SK-N-SH (cell line): ENCODE measurements at regions not wholly inside any gene's neighbourhood (a gene's known extent, or its start where the extent isn't known, plus 50 kb on each side); places are given as distances from the start of the nearest gene placed in this dataset.

ENCODE experiments used
- CTCF ChIA-PET: fragments of 300-600, 350-600 bp; formaldehyde crosslinking; extraction: SDS; loops from one replicate; lab custom pipeline; 2021; lab: Yijun Ruan, JAX
- POLR2A ChIA-PET: fragments of 350-600 bp; sonication (Branson Sonifier 250); formaldehyde crosslinking; extraction: SDS; loops from one replicate; lab custom pipeline; 2020; ENCODE audit warnings: antibody characterized with exemption, inconsistent platforms; lab: Yijun Ruan, JAX
- DNase-seq: peaks from one replicate; pipeline ENCODE4 v3.0.0; 2012
- H2AFZ ChIP-seq: fragments of 200-600 bp; sonication (generic); 2 replicates; pipeline ENCODE4 v1.8.1; 2016; ENCODE audit warnings: antibody characterized with exemption, mild to moderate bottlenecking, low read depth
- H3F3A ChIP-seq: fragments of 200-600 bp; sonication (generic); replicated peaks from 2 replicates; pipeline ENCODE3; 2016; ENCODE audit warnings: antibody characterized with exemption, mild to moderate bottlenecking; ENCODE audit not compliant: insufficient read depth
- H3K27ac ChIP-seq, 2 experiments: fragments of 200-500 bp in 1 of 2; fragments of 200-600 bp in 1 of 2; sonication (Bioruptor generic) in 1 of 2; sonication (generic), shearing (Covaris generic) in 1 of 2; 2 replicates each; pipeline versions ENCODE4 v1.5.1 to v1.6.1; 2014 to 2016; ENCODE audit warnings: low read depth in 2 of 2, inconsistent platforms in 1 of 2, low read length in 1 of 2, mild to moderate bottlenecking in 1 of 2, mixed read lengths in 1 of 2
- H3K27me3 ChIP-seq: fragments of 200-600 bp; sonication (generic), shearing (Covaris generic); 2 replicates; pipeline ENCODE4 v1.6.1; 2016; ENCODE audit warnings: mixed run types; ENCODE audit not compliant: insufficient read depth
- H3K36me3 ChIP-seq, 2 experiments: fragments of 200-500 bp in 1 of 2; fragments of 200-600 bp in 1 of 2; sonication (Bioruptor generic) in 1 of 2; sonication (generic) in 1 of 2; replicated peaks in 1 of 2; 2 replicates each; pipeline versions ENCODE3 to v1.5.1; 2014 to 2016; ENCODE audit warnings: low read length in 1 of 2, mild to moderate bottlenecking in 1 of 2; ENCODE audit not compliant: insufficient read depth in 2 of 2, control insufficient read depth in 1 of 2
- H3K4me1 ChIP-seq, 2 experiments: fragments of 200-500 bp in 1 of 2; fragments of 200-600 bp in 1 of 2; sonication (Bioruptor generic) in 1 of 2; sonication (generic), shearing (Covaris generic) in 1 of 2; 2 replicates each; pipeline versions ENCODE4 v1.5.1 to v1.6.1; 2014 to 2016; ENCODE audit warnings: low read depth in 1 of 2, low read length in 1 of 2, mixed run types in 1 of 2; ENCODE audit not compliant: insufficient read depth in 2 of 2, control insufficient read depth in 1 of 2
- H3K4me2 ChIP-seq: fragments of 200-600 bp; sonication (generic), shearing (Covaris generic); 2 replicates; pipeline ENCODE4 v1.6.1; 2017; ENCODE audit warnings: mixed run types
- H3K4me3 ChIP-seq, 2 experiments: fragments of 200-500 bp in 1 of 2; fragments of 200-600 bp in 1 of 2; sonication (Bioruptor generic) in 1 of 2; sonication (generic), shearing (Covaris generic) in 1 of 2; 2 replicates each; pipeline versions ENCODE4 v1.5.1 to v1.8.1; 2014 to 2016; ENCODE audit warnings: low read depth in 2 of 2, inconsistent platforms in 1 of 2, low read length in 1 of 2, mild to moderate bottlenecking in 1 of 2, mixed read lengths in 1 of 2, moderate library complexity in 1 of 2
- H3K79me2 ChIP-seq: fragments of 200-600 bp; sonication (generic); 2 replicates; pipeline ENCODE4 v1.8.1; 2017; ENCODE audit warnings: mild to moderate bottlenecking; ENCODE audit not compliant: insufficient read depth
- H3K9ac ChIP-seq: fragments of 200-600 bp; sonication (generic); 2 replicates; pipeline ENCODE4 v1.6.1; 2017; ENCODE audit warnings: mixed run types
- H3K9me2 ChIP-seq: fragments of 200-600 bp; sonication (generic); 2 replicates; pipeline ENCODE4 v1.6.1; 2017; ENCODE audit warnings: mixed run types
- H3K9me3 ChIP-seq: fragments of 200-600 bp; sonication (generic); 2 replicates; pipeline ENCODE4 v1.6.1; 2017; ENCODE audit warnings: mixed run types, mild to moderate bottlenecking, moderate library complexity
- H4K20me1 ChIP-seq: fragments of 200-600 bp; sonication (generic); 2 replicates; pipeline ENCODE4 v1.6.1; 2017; ENCODE audit warnings: mild to moderate bottlenecking, mixed run types; ENCODE audit not compliant: insufficient read depth
- CHD2 ChIP-seq: fragments of 150-350 bp; IDR thresholded peaks from 2 replicates; pipeline ENCODE4 v1.6.1; 2018; ENCODE audit warnings: low read length; ENCODE audit not compliant: partially characterized antibody
- EZH2phosphoT487 ChIP-seq: fragments of 200-600 bp; sonication (generic); IDR thresholded peaks from 2 replicates; pipeline ENCODE4 v1.6.1; 2017; ENCODE audit warnings: low read depth, mixed run types, mild to moderate bottlenecking, antibody characterized with exemption, moderate library complexity, borderline replicate concordance
- FOSL2 ChIP-seq: IDR thresholded peaks from 2 replicates; pipeline ENCODE4 v1.4.0; 2012; ENCODE audit warnings: low read depth, mild to moderate bottlenecking, moderate library complexity, borderline replicate concordance
- FOXJ3 ChIP-seq: sonication (generic); formaldehyde crosslinking; IDR thresholded peaks from 2 replicates; pipeline ENCODE4 v1.5.1; 2020; ENCODE audit warnings: mild to moderate bottlenecking, missing genetic modification reagents
- GABPA ChIP-seq: IDR thresholded peaks from 2 replicates; pipeline ENCODE4 v1.4.0; 2012; ENCODE audit warnings: low read depth, mild to moderate bottlenecking
- MEF2A ChIP-seq: IDR thresholded peaks from 2 replicates; pipeline ENCODE4 v1.4.0; 2012; ENCODE audit warnings: low read depth, borderline replicate concordance
- MXI1 ChIP-seq: IDR thresholded peaks from 2 replicates; pipeline ENCODE4 v1.6.1; 2012; ENCODE audit warnings: mild to moderate bottlenecking, low read depth, low read length, improper control_type of control experiment
- NFIC ChIP-seq: IDR thresholded peaks from 2 replicates; pipeline ENCODE4 v1.4.0; 2012; ENCODE audit warnings: borderline replicate concordance
- NRF1 ChIP-seq: IDR thresholded peaks from 2 replicates; pipeline ENCODE4 v1.6.1; 2012; ENCODE audit warnings: low read depth, mild to moderate bottlenecking, low read length
- POLR2AphosphoS5 ChIP-seq: IDR thresholded peaks from 2 replicates; pipeline ENCODE4 v1.6.1; 2012; ENCODE audit warnings: low read depth, low read length
- RCOR1 ChIP-seq: fragments of 150-350 bp; IDR thresholded peaks from 2 replicates; pipeline ENCODE4 v1.6.1; 2017; ENCODE audit warnings: antibody characterized with exemption, low read length
- RXRA ChIP-seq: IDR thresholded peaks from 2 replicates; pipeline ENCODE4 v1.4.0; 2012; ENCODE audit warnings: low read depth, mild to moderate bottlenecking, borderline replicate concordance
- SMC3 ChIP-seq: IDR thresholded peaks from 2 replicates; pipeline ENCODE4 v1.6.1; 2012; ENCODE audit warnings: low read depth, low read length, improper control_type of control experiment
- TAF1 ChIP-seq: IDR thresholded peaks from 2 replicates; pipeline ENCODE4 v1.6.1; 2012; ENCODE audit warnings: low read depth, mild to moderate bottlenecking, low read length, moderate library complexity, borderline replicate concordance
- TCF12 ChIP-seq: IDR thresholded peaks from 2 replicates; pipeline ENCODE4 v1.4.0; 2012
- YY1 ChIP-seq: IDR thresholded peaks from 2 replicates; pipeline ENCODE4 v1.4.0; 2012; ENCODE audit warnings: low read depth, mild to moderate bottlenecking
- WGBS: methylation state at CpG from one replicate; pipeline ENCODE4 v1.1.6; 2017; ENCODE audit warnings: low lambda C conversion rate; 5-methylcytosine and 5-hydroxymethylcytosine counted together
- TF ChIP-seq, protein P1 (sequence below): IDR thresholded peaks from 2 replicates; pipeline ENCODE4 v1.4.0; 2012; ENCODE audit warnings: low read depth
- TF ChIP-seq, protein P2 (sequence below): IDR thresholded peaks from 2 replicates; pipeline ENCODE4 v1.6.1; 2012; ENCODE audit warnings: mild to moderate bottlenecking, low read depth, low read length, moderate library complexity
- TF ChIP-seq, protein P3 (sequence below): IDR thresholded peaks from 2 replicates; pipeline ENCODE4; 2012
- TF ChIP-seq, protein P4 (sequence below): IDR thresholded peaks from 2 replicates; pipeline ENCODE4 v1.4.0; 2012; ENCODE audit warnings: low read depth, borderline replicate concordance

DNA sequence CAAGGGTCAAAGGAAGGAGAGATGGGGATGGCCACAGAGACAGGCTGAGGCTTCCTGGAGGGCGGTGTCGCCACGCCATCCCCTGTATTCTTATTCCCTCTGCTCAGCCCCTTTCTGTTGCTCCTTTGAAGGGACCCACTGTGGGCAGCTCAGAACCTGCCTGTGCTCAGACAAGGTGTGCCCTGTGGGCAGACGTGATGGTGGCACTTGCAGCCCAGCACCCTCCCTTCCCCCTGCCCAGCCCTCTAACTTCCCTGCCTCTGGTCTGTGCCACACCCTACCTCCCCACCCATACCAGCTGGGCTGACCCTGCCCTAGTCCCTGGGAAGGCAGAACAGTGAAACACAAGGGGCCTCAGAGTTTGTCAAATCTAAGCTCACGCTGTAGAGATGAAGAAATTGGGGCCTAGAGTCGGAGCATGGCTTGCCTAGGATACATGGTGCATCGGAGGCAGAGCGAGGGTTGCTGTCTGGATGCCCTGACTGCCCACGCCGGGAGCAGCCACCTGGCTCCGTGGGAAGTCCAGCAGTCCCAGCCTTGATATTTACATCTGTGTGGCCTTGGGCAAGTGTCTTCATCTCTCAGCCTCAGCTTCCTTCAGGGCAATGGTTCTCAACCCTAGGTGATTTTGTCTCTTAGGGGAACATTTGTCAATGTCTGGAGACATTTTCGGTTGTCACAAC, 68.6 kb upstream of the RUNX3 start:
- WGBS, result 75% methylated on average over 12 of the region's 12 CpGs
- TF ChIP-seq RCOR1 (no peak), RXRA (no peak), CHD2 (no peak), TAF1 (no peak), FOSL2 (no peak), NRF1 (no peak), GABPA (no peak), FOXJ3 (CRISPR knock-in tag) (no peak), TCF12 (no peak), NFIC (no peak), YY1 (no peak), POLR2AphosphoS5 (no peak), EZH2phosphoT487 (no peak), SMC3 (no peak), MXI1 (no peak), MEF2A (no peak)
- TF ChIP-seq, protein P1, sequence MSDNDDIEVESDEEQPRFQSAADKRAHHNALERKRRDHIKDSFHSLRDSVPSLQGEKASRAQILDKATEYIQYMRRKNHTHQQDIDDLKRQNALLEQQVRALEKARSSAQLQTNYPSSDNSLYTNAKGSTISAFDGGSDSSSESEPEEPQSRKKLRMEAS, result no peak
- TF ChIP-seq, protein P2, sequence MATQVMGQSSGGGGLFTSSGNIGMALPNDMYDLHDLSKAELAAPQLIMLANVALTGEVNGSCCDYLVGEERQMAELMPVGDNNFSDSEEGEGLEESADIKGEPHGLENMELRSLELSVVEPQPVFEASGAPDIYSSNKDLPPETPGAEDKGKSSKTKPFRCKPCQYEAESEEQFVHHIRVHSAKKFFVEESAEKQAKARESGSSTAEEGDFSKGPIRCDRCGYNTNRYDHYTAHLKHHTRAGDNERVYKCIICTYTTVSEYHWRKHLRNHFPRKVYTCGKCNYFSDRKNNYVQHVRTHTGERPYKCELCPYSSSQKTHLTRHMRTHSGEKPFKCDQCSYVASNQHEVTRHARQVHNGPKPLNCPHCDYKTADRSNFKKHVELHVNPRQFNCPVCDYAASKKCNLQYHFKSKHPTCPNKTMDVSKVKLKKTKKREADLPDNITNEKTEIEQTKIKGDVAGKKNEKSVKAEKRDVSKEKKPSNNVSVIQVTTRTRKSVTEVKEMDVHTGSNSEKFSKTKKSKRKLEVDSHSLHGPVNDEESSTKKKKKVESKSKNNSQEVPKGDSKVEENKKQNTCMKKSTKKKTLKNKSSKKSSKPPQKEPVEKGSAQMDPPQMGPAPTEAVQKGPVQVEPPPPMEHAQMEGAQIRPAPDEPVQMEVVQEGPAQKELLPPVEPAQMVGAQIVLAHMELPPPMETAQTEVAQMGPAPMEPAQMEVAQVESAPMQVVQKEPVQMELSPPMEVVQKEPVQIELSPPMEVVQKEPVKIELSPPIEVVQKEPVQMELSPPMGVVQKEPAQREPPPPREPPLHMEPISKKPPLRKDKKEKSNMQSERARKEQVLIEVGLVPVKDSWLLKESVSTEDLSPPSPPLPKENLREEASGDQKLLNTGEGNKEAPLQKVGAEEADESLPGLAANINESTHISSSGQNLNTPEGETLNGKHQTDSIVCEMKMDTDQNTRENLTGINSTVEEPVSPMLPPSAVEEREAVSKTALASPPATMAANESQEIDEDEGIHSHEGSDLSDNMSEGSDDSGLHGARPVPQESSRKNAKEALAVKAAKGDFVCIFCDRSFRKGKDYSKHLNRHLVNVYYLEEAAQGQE, result no peak
- TF ChIP-seq, protein P3, sequence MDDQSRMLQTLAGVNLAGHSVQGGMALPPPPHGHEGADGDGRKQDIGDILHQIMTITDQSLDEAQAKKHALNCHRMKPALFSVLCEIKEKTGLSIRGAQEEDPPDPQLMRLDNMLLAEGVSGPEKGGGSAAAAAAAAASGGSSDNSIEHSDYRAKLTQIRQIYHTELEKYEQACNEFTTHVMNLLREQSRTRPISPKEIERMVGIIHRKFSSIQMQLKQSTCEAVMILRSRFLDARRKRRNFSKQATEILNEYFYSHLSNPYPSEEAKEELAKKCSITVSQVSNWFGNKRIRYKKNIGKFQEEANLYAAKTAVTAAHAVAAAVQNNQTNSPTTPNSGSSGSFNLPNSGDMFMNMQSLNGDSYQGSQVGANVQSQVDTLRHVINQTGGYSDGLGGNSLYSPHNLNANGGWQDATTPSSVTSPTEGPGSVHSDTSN, result no peak
- TF ChIP-seq, protein P4, sequence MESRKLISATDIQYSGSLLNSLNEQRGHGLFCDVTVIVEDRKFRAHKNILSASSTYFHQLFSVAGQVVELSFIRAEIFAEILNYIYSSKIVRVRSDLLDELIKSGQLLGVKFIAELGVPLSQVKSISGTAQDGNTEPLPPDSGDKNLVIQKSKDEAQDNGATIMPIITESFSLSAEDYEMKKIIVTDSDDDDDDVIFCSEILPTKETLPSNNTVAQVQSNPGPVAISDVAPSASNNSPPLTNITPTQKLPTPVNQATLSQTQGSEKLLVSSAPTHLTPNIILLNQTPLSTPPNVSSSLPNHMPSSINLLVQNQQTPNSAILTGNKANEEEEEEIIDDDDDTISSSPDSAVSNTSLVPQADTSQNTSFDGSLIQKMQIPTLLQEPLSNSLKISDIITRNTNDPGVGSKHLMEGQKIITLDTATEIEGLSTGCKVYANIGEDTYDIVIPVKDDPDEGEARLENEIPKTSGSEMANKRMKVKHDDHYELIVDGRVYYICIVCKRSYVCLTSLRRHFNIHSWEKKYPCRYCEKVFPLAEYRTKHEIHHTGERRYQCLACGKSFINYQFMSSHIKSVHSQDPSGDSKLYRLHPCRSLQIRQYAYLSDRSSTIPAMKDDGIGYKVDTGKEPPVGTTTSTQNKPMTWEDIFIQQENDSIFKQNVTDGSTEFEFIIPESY, result no peak
- TF ChIP-seq, all 33 proteins: peak for 0
- H3K9me2 ChIP-seq, result no peaks in the 10 kb centered on the region
- no peak overlapping the region for H3K27ac ChIP-seq
- no peaks in the 10 kb centered on the region for H3K27me3 ChIP-seq
- H4K20me1 ChIP-seq, result no peaks in the 10 kb centered on the region
- no peaks in the 10 kb centered on the region for H3K79me2 ChIP-seq
- CTCF ChIA-PET, result interaction anchor here (0.8 kb wide), 1 partner anchor 66 kb away, joined by 3 read pairs; no protein-coding TSS in a partner anchor
- H3K4me2 ChIP-seq, result no peak overlapping the region
- H2AFZ ChIP-seq, result no peak overlapping the region
- H3K9ac ChIP-seq, result no peak overlapping the region
- no peaks in the 10 kb centered on the region for H3F3A ChIP-seq
- H3K9me3 ChIP-seq, result no peaks in the 10 kb centered on the region
- H3K4me1 ChIP-seq, result no peaks in the 10 kb centered on the region; a peak in 1 of 4 replicates
- no peak for DNase-seq
- no peak overlapping the region for H3K4me3 ChIP-seq
- POLR2A ChIA-PET, result no interaction called here
- no peaks in the 10 kb centered on the region for H3K36me3 ChIP-seq
